ENCODE measurements at regions not wholly inside any gene's neighbourhood (a gene's known extent, or its start where the extent isn't known, plus 50 kb on each side); places are given as distances from the start of the nearest gene placed in this dataset.

- TF ChIP-seq CTCF (conservative IDR thresholded peaks at IDR 0.05; ENCODE audit: low read depth in 2 of 2) (no peak), EZH2 (IDR thresholded peaks at IDR 0.05; ENCODE audit: low read depth, unreplicated experiment) (no peak), CREB1 (CRISPR knock-in tag; IDR thresholded peaks at IDR 0.05; ENCODE audit: low read depth) (no peak), POLR2AphosphoS5 (IDR thresholded peaks at IDR 0.05; ENCODE audit: low read depth) (no peak), EZH2phosphoT487 (IDR thresholded peaks at IDR 0.05; ENCODE audit: unreplicated experiment) (no peak), REST (IDR thresholded peaks at IDR 0.05; ENCODE audit: unreplicated experiment) (no peak), JUNB (IDR thresholded peaks at IDR 0.05; ENCODE audit: unreplicated experiment) (no peak)
Observed at GRCh38 chr13:65965501-65965900, 1264.6 kb downstream of the PCDH9 start.

All from GM23338 (cell line).